H7 (cell line): ENCODE measurements at regions not wholly inside any gene's neighbourhood (a gene's known extent, or its start where the extent isn't known, plus 50 kb on each side); places are given as distances from the start of the nearest gene placed in this dataset.

Experiments
- DNase-seq: peaks from one replicate; pipeline ENCODE4 v3.0.0; 2012
- H3K27me3 ChIP-seq: 2 replicates; pipeline ENCODE4 v1.6.0; 2011; ENCODE audit warnings: mild to moderate bottlenecking, low read length; ENCODE audit not compliant: control insufficient read depth, insufficient read depth
- H3K36me3 ChIP-seq: replicated peaks from 2 replicates; pipeline ENCODE4 v1.5.1; 2011; ENCODE audit warnings: low read length; ENCODE audit not compliant: control insufficient read depth, insufficient read depth
- H3K4me3 ChIP-seq: 2 replicates; pipeline ENCODE4 v1.5.1; 2011; ENCODE audit warnings: low read depth, mild to moderate bottlenecking, control low read depth, low read length, moderate library complexity; ENCODE audit not compliant: insufficient read depth

GRCh38 chr6:99121748-99122147 is 174.0 kb upstream of the FBXL4 start:
- no peak for DNase-seq
- no peak overlapping the region for H3K4me3 ChIP-seq

GRCh38 chr6:99120641-99121040 is 172.9 kb upstream of the FBXL4 start:
- DNase-seq: no peak
- no peaks in the 10 kb centered on the region for H3K27me3 ChIP-seq
- no peak overlapping the region for H3K4me3 ChIP-seq
- no peaks in the 10 kb centered on the region for H3K36me3 ChIP-seq

More at GRCh38 chr6:99121748-99122147, 174.0 kb upstream of the FBXL4 start:
- H3K27me3 ChIP-seq: no peaks in the 10 kb centered on the region
- no peaks in the 10 kb centered on the region for H3K36me3 ChIP-seq

DNA sequence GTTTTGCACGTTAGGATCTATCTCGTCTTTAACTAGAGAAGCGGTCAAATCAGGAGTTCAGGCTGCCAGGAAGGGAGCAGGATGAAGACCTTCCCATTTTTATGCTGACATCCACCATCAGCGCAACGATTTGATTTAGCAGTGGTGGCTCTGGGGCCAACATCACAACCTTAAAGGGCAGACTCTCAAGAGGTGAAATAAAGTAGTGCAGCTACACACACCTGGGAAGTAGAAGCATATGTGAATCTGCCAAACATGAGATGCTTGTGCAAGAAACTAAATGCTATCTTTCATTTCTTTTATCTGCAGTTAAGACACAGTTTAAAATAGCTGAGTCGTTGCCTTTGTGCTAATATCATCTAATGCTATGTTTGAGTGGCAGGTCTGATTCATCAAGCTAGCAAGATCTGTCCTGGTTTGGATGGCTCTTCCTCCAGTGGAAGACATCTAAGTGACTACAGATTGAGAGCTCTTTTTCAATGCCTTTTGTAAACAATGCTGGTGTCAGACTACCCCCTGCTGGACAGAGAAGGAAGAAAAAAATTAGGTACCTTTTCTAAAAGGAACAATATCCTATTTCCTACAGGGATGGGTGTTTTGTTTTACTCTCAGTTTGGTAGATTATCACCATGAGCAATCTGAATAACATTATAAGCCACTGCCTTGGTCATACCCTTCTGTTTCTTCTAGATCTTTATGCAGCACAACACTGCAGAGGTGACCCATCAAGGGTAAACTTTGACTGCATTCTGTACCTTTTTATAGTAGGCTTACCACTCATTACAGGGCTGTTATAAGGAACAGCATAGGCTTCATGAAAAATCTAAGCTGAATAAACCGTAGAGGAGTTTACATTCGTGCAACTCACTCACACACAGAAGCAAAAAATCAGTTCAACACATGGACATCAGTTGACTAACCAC is 171.6 kb upstream of the FBXL4 start:
- Histone ChIP-seq H3K27me3 (no peaks in the 10 kb centered on the region), H3K36me3 (no peaks in the 10 kb centered on the region), H3K4me3 (no peak overlapping the region)
- DNase-seq: peak; percentile 56

DNA sequence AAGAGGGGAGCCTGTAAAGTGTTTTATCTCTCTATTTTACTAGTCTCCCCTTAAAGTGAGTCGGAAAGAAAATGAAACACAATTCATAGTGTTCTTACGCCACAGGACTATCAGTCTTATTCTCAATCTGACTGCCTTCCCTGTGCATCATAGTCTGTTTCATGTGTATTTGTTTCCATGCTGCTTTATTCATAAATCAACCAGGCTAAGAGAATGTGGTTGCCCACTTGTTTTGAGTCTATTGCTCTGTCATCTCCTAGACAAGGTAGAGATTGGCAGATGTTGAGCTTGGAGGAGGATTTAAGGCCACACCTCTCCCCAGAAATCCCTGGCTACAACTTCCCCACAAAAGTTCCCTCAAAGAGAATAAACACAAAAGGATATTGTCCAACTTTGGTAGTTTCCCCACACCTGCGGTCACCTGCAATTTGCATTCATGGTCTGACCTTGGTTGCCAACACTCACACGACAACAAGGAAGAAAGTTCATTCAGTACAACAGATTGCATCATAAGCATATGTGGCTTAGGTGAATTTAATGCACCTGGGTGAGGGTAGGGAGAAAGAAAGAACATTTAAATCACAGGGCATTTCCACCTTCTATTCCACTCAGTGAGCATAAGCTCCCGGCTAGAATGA is 167.1 kb upstream of the FBXL4 start:
- no peak overlapping the region for H3K4me3 ChIP-seq

DNA sequence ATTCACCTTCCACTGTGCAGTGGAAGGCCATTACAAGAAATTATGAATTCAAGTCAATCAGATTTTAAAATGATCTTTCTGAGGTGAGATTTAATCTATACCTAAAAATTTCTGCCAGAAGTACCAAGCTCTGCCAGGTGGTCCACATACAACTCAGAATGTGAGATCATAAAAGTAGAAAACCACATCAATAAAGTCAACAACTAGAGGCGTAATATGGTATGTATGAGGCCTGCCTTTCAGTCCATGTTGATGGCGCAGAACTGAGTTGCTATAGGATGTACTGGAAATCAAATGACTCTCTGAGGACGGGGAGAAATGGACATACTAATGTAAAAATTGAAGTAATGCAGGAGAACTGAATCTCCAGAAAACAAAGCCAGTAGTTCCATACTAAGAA is 163.8 kb upstream of the FBXL4 start:
- DNase-seq: no peak
- Histone ChIP-seq H3K27me3 (no peaks in the 10 kb centered on the region), H3K36me3 (no peaks in the 10 kb centered on the region), H3K4me3 (no peak overlapping the region)

More for the DNA sequence above, 167.1 kb upstream of the FBXL4 start:
- Histone ChIP-seq H3K27me3 (no peaks in the 10 kb centered on the region), H3K36me3 (no peaks in the 10 kb centered on the region)
- no peak for DNase-seq

DNA sequence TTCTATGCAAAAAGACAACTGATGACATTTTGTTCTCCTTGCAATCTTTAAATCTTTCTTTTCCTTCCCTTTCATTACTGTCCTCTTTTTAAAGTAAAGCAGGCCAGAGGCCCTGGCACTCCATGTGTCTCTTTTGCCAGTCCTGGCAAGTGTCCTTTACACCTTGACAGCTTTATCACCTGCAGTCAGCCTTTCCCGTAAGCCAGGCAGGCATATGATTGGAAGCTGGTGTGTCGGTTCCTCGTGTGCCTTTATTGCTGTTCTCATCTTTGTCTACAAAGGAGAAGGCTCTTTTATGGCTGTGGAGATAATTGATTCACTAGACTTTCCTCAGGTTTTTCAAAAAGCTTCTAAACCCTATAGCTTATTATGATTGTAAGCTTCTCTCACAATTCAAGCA is 162.3 kb upstream of the FBXL4 start:
- no peak for DNase-seq
- Histone ChIP-seq H3K4me3 (no peak overlapping the region), H3K27me3 (no peaks in the 10 kb centered on the region), H3K36me3 (no peaks in the 10 kb centered on the region)

- no peak for DNase-seq
- H3K27me3 ChIP-seq: no peaks in the 10 kb centered on the region
- no peak overlapping the region for H3K4me3 ChIP-seq
- H3K36me3 ChIP-seq: no peaks in the 10 kb centered on the region
Observed at GRCh38 chr6:99104218-99104617, 156.5 kb upstream of the FBXL4 start.

DNA sequence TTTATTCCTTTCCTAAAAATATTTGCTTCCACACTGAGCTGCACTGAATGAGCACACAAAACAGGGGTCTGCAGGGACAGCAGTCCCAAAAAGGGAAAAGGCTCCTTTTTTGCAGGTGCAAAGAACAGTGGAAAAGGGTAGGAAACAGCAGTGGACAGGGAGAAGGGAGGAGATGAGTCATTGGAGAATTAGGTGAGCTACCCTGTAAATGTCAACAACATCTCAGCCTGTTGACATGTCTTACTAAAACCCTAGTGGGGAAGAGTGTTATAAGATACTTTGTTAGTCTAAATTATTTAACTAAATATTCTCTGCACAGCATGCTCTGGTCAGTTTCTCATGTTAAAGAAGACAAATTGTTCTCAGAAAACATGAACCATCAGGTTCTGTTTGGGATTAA is 151.5 kb upstream of the FBXL4 start:
- Histone ChIP-seq H3K4me3 (no peak overlapping the region), H3K36me3 (no peaks in the 10 kb centered on the region), H3K27me3 (no peaks in the 10 kb centered on the region; the same call in 1 of the 2 replicates)
- no peak for DNase-seq

DNA sequence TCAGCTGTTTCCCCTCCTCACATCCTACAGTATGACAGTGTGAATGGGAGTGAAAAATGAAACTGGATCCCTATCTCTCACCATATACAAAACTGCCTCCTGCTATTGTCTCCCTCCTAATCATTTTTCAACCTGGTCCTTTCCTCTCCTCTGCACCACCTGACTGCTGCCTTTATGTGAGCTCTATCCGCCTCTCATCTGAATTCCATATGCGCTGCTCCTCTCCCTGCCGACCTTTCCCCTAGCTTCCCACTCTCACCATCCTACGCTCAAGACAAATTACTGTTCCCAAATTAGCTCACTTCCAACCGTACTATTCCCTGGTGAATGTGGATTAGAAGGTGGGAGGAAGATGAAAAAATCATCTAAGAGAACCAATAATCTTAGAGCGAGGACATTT is 148.4 kb upstream of the FBXL4 start:
- Histone ChIP-seq H3K36me3 (no peaks in the 10 kb centered on the region), H3K27me3 (no peaks in the 10 kb centered on the region; the same call in 1 of the 2 replicates), H3K4me3 (no peak overlapping the region)
- no peak for DNase-seq

DNA sequence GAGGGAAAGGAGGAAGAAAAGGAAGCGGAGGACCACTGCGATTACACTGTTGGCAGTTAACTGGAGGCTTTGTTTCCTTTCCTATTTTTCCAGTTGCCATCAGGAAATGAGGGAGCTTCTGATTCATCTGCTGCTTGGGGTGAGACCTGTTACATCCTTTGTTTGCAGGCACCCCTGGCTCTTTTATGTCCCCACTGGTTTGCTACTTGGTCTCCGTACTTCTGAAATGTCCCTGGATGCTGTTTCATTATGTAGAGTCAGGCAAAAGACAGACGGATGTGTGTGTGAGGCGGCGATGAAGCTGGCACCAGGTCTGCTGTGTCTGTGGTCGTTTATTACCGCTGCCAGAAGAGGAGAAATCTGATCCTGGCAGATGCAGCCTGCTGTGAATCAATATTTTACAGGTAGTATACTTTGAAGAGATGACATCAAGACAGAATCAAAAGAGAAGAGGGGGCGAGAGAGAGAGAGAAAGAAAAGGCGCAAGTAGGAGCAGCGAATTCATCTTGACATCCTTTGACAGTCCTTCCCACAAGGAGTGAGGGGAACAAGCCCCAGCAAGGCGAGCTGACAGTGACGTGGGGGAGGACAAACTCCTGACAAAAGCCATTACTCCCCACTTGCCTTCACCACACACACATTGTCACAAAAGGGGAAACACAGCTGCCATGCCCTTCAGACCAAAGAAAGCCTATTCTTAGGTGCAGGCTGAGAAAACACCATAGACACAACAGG is 145.9 kb upstream of the FBXL4 start:
- H3K27me3 ChIP-seq: no peaks in the 10 kb centered on the region; the same call in 1 of the 2 replicates
- H3K4me3 ChIP-seq: no peak overlapping the region
- H3K36me3 ChIP-seq: no peaks in the 10 kb centered on the region
- DNase-seq: no peak

GRCh38 chr6:99092461-99092860 is 144.7 kb upstream of the FBXL4 start:
- H3K36me3 ChIP-seq: no peaks in the 10 kb centered on the region
- H3K27me3 ChIP-seq: no peaks in the 10 kb centered on the region; the same call in 1 of the 2 replicates
- H3K4me3 ChIP-seq: no peak overlapping the region
- no peak for DNase-seq

GRCh38 chr6:99091985-99092384 is 144.2 kb upstream of the FBXL4 start:
- H3K36me3 ChIP-seq: no peaks in the 10 kb centered on the region
- DNase-seq: no peak
- no peaks in the 10 kb centered on the region; the same call in 1 of the 2 replicates for H3K27me3 ChIP-seq
- H3K4me3 ChIP-seq: no peak overlapping the region

GRCh38 chr6:99080191-99080590 is 132.4 kb upstream of the FBXL4 start:
- Histone ChIP-seq H3K4me3 (no peak overlapping the region), H3K27me3 (no peaks in the 10 kb centered on the region), H3K36me3 (no peaks in the 10 kb centered on the region)
- no peak for DNase-seq

DNA sequence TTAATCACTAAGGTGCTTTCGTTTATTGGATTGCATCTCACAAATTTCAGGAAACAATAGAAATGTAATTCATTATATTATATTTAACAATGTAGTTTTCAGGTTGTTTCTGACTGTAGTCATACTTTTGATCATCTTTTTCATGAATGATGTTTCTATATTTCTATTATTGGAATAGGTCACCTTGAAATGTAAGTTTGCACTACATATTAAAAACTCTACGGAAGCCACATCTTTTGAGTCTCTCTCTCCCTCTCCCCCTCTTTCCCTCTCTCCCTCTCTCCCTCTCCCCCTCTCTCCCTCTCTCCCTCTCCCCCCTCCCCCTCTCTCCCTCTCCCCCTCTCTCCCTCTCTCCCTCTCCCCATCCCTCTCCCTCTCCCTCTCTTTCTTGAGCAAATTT is 131.3 kb upstream of the FBXL4 start:
- no peaks in the 10 kb centered on the region for H3K27me3 ChIP-seq
- no peak overlapping the region for H3K4me3 ChIP-seq
- H3K36me3 ChIP-seq: no peaks in the 10 kb centered on the region
- DNase-seq: no peak
